Liver (tissue), 3 donors: ENCODE measurements at regions not wholly inside any gene's neighbourhood (a gene's known extent, or its start where the extent isn't known, plus 50 kb on each side); places are given as distances from the start of the nearest gene placed in this dataset.

Experiments
- JUND ChIP-seq, 2 donors: IDR thresholded peaks; 2 replicates each; pipeline ENCODE4 v1.6.1; 2016; ENCODE audit warnings: antibody characterized with exemption in 2 of 2
- TF ChIP-seq, protein P1 (sequence below): fragments of 150-350 bp; IDR thresholded peaks from 2 replicates; pipeline ENCODE4 v1.5.1; 2017; ENCODE audit warnings: improper control_type of control experiment, low read depth, low read length; ENCODE audit not compliant: missing input control
- TF ChIP-seq, protein P2 (sequence below): IDR thresholded peaks from 2 replicates; pipeline ENCODE4 v1.6.1; 2016; ENCODE audit warnings: antibody characterized with exemption
- donor health status: healthy.
- donor health status: healthy.

DNA sequence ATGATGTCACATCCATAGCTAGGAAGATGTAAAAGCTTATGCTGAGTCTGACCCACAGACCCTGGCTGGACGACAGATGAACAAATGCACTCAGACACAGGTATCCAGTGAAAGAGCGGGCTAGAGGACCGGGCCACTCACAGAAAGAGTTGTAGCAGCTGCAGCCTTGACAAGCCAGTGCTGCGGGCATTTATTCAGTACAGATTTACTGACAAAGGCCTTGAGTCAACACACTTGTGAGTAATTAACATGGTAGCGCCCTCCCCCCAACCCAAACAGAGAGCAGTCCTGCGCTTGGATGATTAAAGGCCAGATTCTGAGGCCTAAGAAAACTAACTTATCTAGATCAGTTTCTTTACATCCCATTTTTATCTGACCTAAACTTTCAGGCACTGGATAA, 244.6 kb downstream of the SPANXN4 start:
- no peak for TF ChIP-seq JUND (IDR thresholded peaks at IDR 0.05)
- TF ChIP-seq, protein P1, sequence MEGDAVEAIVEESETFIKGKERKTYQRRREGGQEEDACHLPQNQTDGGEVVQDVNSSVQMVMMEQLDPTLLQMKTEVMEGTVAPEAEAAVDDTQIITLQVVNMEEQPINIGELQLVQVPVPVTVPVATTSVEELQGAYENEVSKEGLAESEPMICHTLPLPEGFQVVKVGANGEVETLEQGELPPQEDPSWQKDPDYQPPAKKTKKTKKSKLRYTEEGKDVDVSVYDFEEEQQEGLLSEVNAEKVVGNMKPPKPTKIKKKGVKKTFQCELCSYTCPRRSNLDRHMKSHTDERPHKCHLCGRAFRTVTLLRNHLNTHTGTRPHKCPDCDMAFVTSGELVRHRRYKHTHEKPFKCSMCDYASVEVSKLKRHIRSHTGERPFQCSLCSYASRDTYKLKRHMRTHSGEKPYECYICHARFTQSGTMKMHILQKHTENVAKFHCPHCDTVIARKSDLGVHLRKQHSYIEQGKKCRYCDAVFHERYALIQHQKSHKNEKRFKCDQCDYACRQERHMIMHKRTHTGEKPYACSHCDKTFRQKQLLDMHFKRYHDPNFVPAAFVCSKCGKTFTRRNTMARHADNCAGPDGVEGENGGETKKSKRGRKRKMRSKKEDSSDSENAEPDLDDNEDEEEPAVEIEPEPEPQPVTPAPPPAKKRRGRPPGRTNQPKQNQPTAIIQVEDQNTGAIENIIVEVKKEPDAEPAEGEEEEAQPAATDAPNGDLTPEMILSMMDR = no peak
- TF ChIP-seq, protein P2, sequence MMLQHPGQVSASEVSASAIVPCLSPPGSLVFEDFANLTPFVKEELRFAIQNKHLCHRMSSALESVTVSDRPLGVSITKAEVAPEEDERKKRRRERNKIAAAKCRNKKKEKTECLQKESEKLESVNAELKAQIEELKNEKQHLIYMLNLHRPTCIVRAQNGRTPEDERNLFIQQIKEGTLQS = no peak
